ENCODE measurements at regions not wholly inside any gene's neighbourhood (a gene's known extent, or its start where the extent isn't known, plus 50 kb on each side); places are given as distances from the start of the nearest gene placed in this dataset.

GRCh38 chr19:29372461-29372860 lies 153.3 kb upstream of the VSTM2B start:
- DNase-seq (ENCODE audit: low read depth in 2 of 2) = no peak

- DNase-seq (ENCODE audit: low read depth in 2 of 2) = no peak
Observed at GRCh38 chr19:29372921-29373797, 152.6 kb upstream of the VSTM2B start.

- no peak for DNase-seq (ENCODE audit: low read depth in 2 of 2)
Observed at GRCh38 chr19:29375429-29376119, 150.2 kb upstream of the VSTM2B start.

- no peak for DNase-seq (ENCODE audit: low read depth in 2 of 2)
Observed at GRCh38 chr19:29376855-29377354, 148.9 kb upstream of the VSTM2B start.

- DNase-seq (ENCODE audit: low read depth in 2 of 2) = no peak
Observed at GRCh38 chr19:29378126-29378525, 147.7 kb upstream of the VSTM2B start.

GRCh38 chr19:29378543-29379080 lies 147.2 kb upstream of the VSTM2B start:
- DNase-seq (ENCODE audit: low read depth in 2 of 2) = no peak

GRCh38 chr19:29379257-29380021 lies 146.4 kb upstream of the VSTM2B start:
- DNase-seq (ENCODE audit: low read depth in 2 of 2) = no peak

GRCh38 chr19:29380581-29380980 lies 145.2 kb upstream of the VSTM2B start:
- DNase-seq (ENCODE audit: low read depth in 2 of 2) = no peak

- no peak for DNase-seq (ENCODE audit: low read depth in 2 of 2)
Observed at GRCh38 chr19:29381353-29382203, 144.2 kb upstream of the VSTM2B start.

GRCh38 chr19:29383696-29384095 lies 142.1 kb upstream of the VSTM2B start:
- no peak for DNase-seq (ENCODE audit: low read depth in 2 of 2)

- no peak for DNase-seq (ENCODE audit: low read depth in 2 of 2)
Observed at GRCh38 chr19:29384656-29385055, 141.1 kb upstream of the VSTM2B start.

GRCh38 chr19:29385191-29385795 lies 140.5 kb upstream of the VSTM2B start:
- no peak for DNase-seq (ENCODE audit: low read depth in 2 of 2)

- DNase-seq (ENCODE audit: low read depth in 2 of 2) = no peak
Observed at GRCh38 chr19:29386970-29387369, 138.8 kb upstream of the VSTM2B start.

- no peak for DNase-seq (ENCODE audit: low read depth in 2 of 2)
Observed at GRCh38 chr19:29387586-29387985, 138.2 kb upstream of the VSTM2B start.

GRCh38 chr19:29389495-29389894 lies 136.3 kb upstream of the VSTM2B start:
- DNase-seq (ENCODE audit: low read depth in 2 of 2) = no peak

GRCh38 chr19:29390742-29391141 lies 135.1 kb upstream of the VSTM2B start:
- DNase-seq (ENCODE audit: low read depth in 2 of 2) = no peak

- DNase-seq (ENCODE audit: low read depth in 2 of 2) = no peak
Observed at GRCh38 chr19:29393915-29394460, 131.8 kb upstream of the VSTM2B start.

GRCh38 chr19:29395111-29395733 lies 130.6 kb upstream of the VSTM2B start:
- DNase-seq (ENCODE audit: low read depth in 2 of 2) = no peak

- DNase-seq (ENCODE audit: low read depth in 2 of 2) = no peak
Observed at GRCh38 chr19:29395734-29396414, 129.9 kb upstream of the VSTM2B start.
